AG20443 (cell line): ENCODE measurements at regions not wholly inside any gene's neighbourhood (a gene's known extent, or its start where the extent isn't known, plus 50 kb on each side); places are given as distances from the start of the nearest gene placed in this dataset.
"Not testable (repeated sequence)": the region's sequence is repeated elsewhere in the genome, so short reads cannot be mapped to it uniquely, and the experiment has no call there.

Source experiments
- DNase-seq: peaks from one replicate; pipeline ENCODE4 v3.0.0; 2012; ENCODE audit warnings: low spot score, mixed read lengths

GRCh38 chr13:40042991-40043390, 387.5 kb downstream of the COG6 start:
- DNase-seq: no peak

- DNase-seq: no peak
Observed at GRCh38 chr13:40043764-40044163, 388.3 kb downstream of the COG6 start.

- no peak for DNase-seq
Observed at GRCh38 chr13:40047322-40047771, 391.9 kb downstream of the COG6 start.

GRCh38 chr13:40048551-40048950, 393.1 kb downstream of the COG6 start:
- no peak for DNase-seq

- DNase-seq: no peak
Observed at GRCh38 chr13:40052954-40053353, 397.5 kb downstream of the COG6 start.

GRCh38 chr13:40053401-40053800, 397.9 kb downstream of the COG6 start:
- DNase-seq: no peak

GRCh38 chr13:40054422-40054821, 399.0 kb downstream of the COG6 start:
- DNase-seq: not testable (repeated sequence)

- DNase-seq: no peak
Observed at GRCh38 chr13:40056898-40057619, 401.6 kb downstream of the COG6 start.

- no peak for DNase-seq
Observed at GRCh38 chr13:40058757-40059236, 403.3 kb downstream of the COG6 start.

- no peak for DNase-seq
Observed at GRCh38 chr13:40059540-40060232, 404.2 kb downstream of the COG6 start.

GRCh38 chr13:40060296-40061007, 405.0 kb downstream of the COG6 start:
- DNase-seq: peak; percentile 65

GRCh38 chr13:40061466-40062450, 406.3 kb downstream of the COG6 start:
- peak; percentile 21 for DNase-seq

GRCh38 chr13:40063278-40063698, 407.8 kb downstream of the COG6 start:
- peak; percentile 22 for DNase-seq

- no peak for DNase-seq
Observed at GRCh38 chr13:40063703-40064102, 408.2 kb downstream of the COG6 start.

- DNase-seq: peak; percentile 50
Observed at GRCh38 chr13:40064154-40065097, 409.0 kb downstream of the COG6 start.

- DNase-seq: peak; percentile 77
Observed at GRCh38 chr13:40069173-40070044, 413.9 kb downstream of the COG6 start.

- no peak for DNase-seq
Observed at GRCh38 chr13:40070357-40070756, 414.9 kb downstream of the COG6 start.

- no peak for DNase-seq
Observed at GRCh38 chr13:40072663-40073120, 417.2 kb downstream of the COG6 start.

GRCh38 chr13:40074338-40074737, 418.9 kb downstream of the COG6 start:
- DNase-seq: no peak
